Adrenal gland (tissue), 9 donors: ENCODE measurements at regions not wholly inside any gene's neighbourhood (a gene's known extent, or its start where the extent isn't known, plus 50 kb on each side); places are given as distances from the start of the nearest gene placed in this dataset.

Source experiments
- DNase-seq, 7 donors: peaks; one replicate each; pipeline ENCODE4 v3.0.0-alpha.2; 2019 to 2020
- H3K27ac ChIP-seq, 5 donors: fragments of 200-600 bp; sonication (generic) in 4 of 5; 1 replicate in 3 of 5; 2 replicates in 2 of 5; pipeline versions ENCODE4 v1.5.1 to v1.8.0; 2016 to 2020; ENCODE audit warnings: mild to moderate bottlenecking in 1 of 5
- H3K27me3 ChIP-seq: fragments of 200-600 bp; 2 replicates; pipeline ENCODE4 v1.8.0; 2021
- H3K36me3 ChIP-seq, 2 donors: fragments of 200-600 bp; replicated peaks in 1 of 2; 1 replicate in 1 of 2; 2 replicates in 1 of 2; pipeline versions ENCODE4 v1.5.1 to v1.8.0; 2018 to 2022
- H3K4me1 ChIP-seq, 2 donors: fragments of 200-600 bp; replicated peaks in 1 of 2; 1 replicate in 1 of 2; 2 replicates in 1 of 2; pipeline versions ENCODE4 v1.5.1 to v1.8.0; 2018 to 2021
- H3K4me3 ChIP-seq, 4 donors: fragments of 200-600 bp; sonication (generic) in 3 of 4; one replicate each; pipeline ENCODE4 v1.5.1; 2016 to 2018
- H3K9me3 ChIP-seq, 3 donors: fragments of 200-600 bp; sonication (generic) in 1 of 3; replicated peaks in 1 of 3; 1 replicate in 2 of 3; 2 replicates in 1 of 3; pipeline versions ENCODE4 v1.5.1 to v1.8.0; 2016 to 2021
- POLR2A ChIP-seq, 2 donors: fragments of 450-650 bp; IDR thresholded peaks; one replicate each; pipeline ENCODE4 v1.6.1; 2017; ENCODE audit warnings: antibody characterized with exemption in 2 of 2, mild to moderate bottlenecking in 2 of 2, moderate library complexity in 1 of 2
- WGBS, 4 donors: extraction: QIAGEN DNeasy Blood & Tissue Kit in 2 of 4; methylation state at CpG; one replicate each; pipeline versions ENCODE4 v1.1.5 to v1.1.7; 2013 to 2017; 5-methylcytosine and 5-hydroxymethylcytosine counted together
- intact Hi-C, 2 donors: fragments of 100-400 bp; cut with DNase I; formaldehyde crosslinking; loops; one replicate each; pipeline versions ENCODE4 v1.14.1 to v1.15.0; 2022 to 2023
- TF ChIP-seq, protein P1 (sequence below), 6 experiments: fragments of 450-650 bp in 4 of 6; fragments of 200-600 bp in 2 of 6; sonication (generic) in 1 of 6; IDR thresholded peaks; 1 replicate in 5 of 6; 2 replicates in 1 of 6; pipeline versions ENCODE4 v1.5.1 to v1.8.0; 2016 to 2021; ENCODE audit warnings: antibody characterized with exemption in 6 of 6, mild to moderate bottlenecking in 2 of 6, moderate library complexity in 1 of 6
- donor health status: healthy with polysubstance abuse.
- donor health status: Bipolar disorder and iron deficiency.
- donor health status: DM: yes; HTN: yes; CAD: no.
- donor health status: DM: no; HTN: no; CAD: no.
- donor health status: DM: no; HTN: no; CAD: no.

- H3K9me3 ChIP-seq, result no peaks in the 10 kb centered on the region
- DNase-seq, result no peak
- H3K4me1 ChIP-seq, result no peaks in the 10 kb centered on the region
- intact Hi-C loops, result no loop called here
- 35 to 40% (median 38%) methylated on average over 3 of the region's 3 CpGs for WGBS, 4 donors
- H3K27me3 ChIP-seq, result no peaks in the 10 kb centered on the region
- no peak for TF ChIP-seq POLR2A (IDR thresholded peaks at IDR 0.05)
- TF ChIP-seq, protein P1, sequence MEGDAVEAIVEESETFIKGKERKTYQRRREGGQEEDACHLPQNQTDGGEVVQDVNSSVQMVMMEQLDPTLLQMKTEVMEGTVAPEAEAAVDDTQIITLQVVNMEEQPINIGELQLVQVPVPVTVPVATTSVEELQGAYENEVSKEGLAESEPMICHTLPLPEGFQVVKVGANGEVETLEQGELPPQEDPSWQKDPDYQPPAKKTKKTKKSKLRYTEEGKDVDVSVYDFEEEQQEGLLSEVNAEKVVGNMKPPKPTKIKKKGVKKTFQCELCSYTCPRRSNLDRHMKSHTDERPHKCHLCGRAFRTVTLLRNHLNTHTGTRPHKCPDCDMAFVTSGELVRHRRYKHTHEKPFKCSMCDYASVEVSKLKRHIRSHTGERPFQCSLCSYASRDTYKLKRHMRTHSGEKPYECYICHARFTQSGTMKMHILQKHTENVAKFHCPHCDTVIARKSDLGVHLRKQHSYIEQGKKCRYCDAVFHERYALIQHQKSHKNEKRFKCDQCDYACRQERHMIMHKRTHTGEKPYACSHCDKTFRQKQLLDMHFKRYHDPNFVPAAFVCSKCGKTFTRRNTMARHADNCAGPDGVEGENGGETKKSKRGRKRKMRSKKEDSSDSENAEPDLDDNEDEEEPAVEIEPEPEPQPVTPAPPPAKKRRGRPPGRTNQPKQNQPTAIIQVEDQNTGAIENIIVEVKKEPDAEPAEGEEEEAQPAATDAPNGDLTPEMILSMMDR (IDR thresholded peaks at IDR 0.05), result no peak
- H3K4me3 ChIP-seq, result no peak overlapping the region
- H3K27ac ChIP-seq, result no peak overlapping the region
- no peaks in the 10 kb centered on the region for H3K36me3 ChIP-seq
Measured at GRCh38 chr13:107807306-107808073, 407.8 kb downstream of the LIG4 start.

DNA sequence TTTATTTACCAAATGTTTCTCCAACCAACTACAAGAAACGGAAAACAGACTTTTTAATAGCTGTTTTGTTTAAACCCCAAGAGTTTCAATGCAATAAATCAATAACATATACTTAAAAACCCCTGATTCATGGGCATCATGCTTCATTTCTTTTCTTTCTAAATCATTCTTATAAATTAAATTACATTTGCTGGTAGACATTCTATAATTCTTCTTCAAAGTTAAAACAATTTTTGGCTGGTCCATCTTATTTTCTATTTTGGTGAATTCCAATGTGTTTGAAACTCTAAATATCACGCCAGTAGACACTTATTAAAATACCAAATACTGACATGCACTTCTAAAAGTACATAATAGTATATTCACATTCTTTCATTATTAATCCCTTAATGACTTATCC is 408.6 kb downstream of the LIG4 start:
- TF ChIP-seq POLR2A (IDR thresholded peaks at IDR 0.05), result no peak
- TF ChIP-seq, protein P1 (IDR thresholded peaks at IDR 0.05), result no peak
- no peak for DNase-seq

GRCh38 chr13:107803822-107804495 is 411.4 kb downstream of the LIG4 start:
- no peak overlapping the region for H3K27ac ChIP-seq
- TF ChIP-seq, protein P1 (IDR thresholded peaks at IDR 0.05), result no peak
- TF ChIP-seq POLR2A (IDR thresholded peaks at IDR 0.05), result no peak
- H3K4me1 ChIP-seq, result no peaks in the 10 kb centered on the region
- no peak overlapping the region for H3K4me3 ChIP-seq
- DNase-seq, result no peak
- 55 to 73% (median 70%) methylated on average over 7 of the region's 7 CpGs for WGBS, 4 donors
- H3K36me3 ChIP-seq, result no peaks in the 10 kb centered on the region
- intact Hi-C loops, result no loop called here
- no peaks in the 10 kb centered on the region for H3K27me3 ChIP-seq
- no peaks in the 10 kb centered on the region for H3K9me3 ChIP-seq

More for the DNA sequence above, 408.6 kb downstream of the LIG4 start:
- Histone ChIP-seq H3K4me1 (no peaks in the 10 kb centered on the region), H3K27ac (no peak overlapping the region), H3K36me3 (no peaks in the 10 kb centered on the region), H3K4me3 (no peak overlapping the region), H3K27me3 (no peaks in the 10 kb centered on the region), H3K9me3 (no peaks in the 10 kb centered on the region)
- intact Hi-C loops, result no loop called here
- WGBS, 4 donors, result 47 to 66% (median 57%) methylated on average over 2 of the region's 2 CpGs

DNA sequence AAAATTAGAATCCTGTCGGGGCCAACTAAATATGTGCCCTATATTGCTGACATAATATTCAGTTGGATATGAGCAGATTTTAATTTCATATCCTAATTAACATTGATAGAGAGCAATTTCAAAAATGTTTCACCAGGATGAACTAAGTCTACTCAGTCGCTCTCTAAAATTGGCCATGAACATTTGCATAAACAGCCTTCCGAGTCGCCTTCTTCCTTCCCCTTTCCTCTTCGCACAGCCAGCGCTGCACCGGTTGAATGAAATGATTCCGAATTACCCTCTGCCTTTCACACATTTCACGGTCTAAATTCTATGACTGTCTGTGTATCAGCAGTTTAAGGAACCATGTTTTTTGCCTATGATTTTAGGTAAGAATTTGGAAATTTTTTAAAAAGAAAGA is 413.7 kb downstream of the LIG4 start:
- Histone ChIP-seq H3K4me3 (no peak overlapping the region), H3K27ac (no peak overlapping the region), H3K9me3 (no peaks in the 10 kb centered on the region), H3K27me3 (no peaks in the 10 kb centered on the region), H3K4me1 (no peaks in the 10 kb centered on the region), H3K36me3 (no peaks in the 10 kb centered on the region)
- DNase-seq, result no peak
- TF ChIP-seq POLR2A (IDR thresholded peaks at IDR 0.05), result no peak
- TF ChIP-seq, protein P1 (IDR thresholded peaks at IDR 0.05), result no peak
- WGBS, 4 donors, result 64 to 77% (median 72%) methylated on average over 9 of the region's 9 CpGs
- intact Hi-C loops, result no loop called here
